Sigmoid colon (tissue), 3 donors: ENCODE measurements at regions not wholly inside any gene's neighbourhood (a gene's known extent, or its start where the extent isn't known, plus 50 kb on each side); places are given as distances from the start of the nearest gene placed in this dataset.
"Not testable (repeated sequence)": the region's sequence is repeated elsewhere in the genome, so short reads cannot be mapped to it uniquely, and the experiment has no call there.

ENCODE experiments used
- POLR2A ChIP-seq, 2 donors: fragments of 450-650 bp; IDR thresholded peaks; one replicate each; pipeline ENCODE4 v1.6.1; 2016; ENCODE audit warnings: antibody characterized with exemption in 2 of 2, mild to moderate bottlenecking in 2 of 2, moderate library complexity in 2 of 2
- TF ChIP-seq, protein P1 (sequence below), 4 experiments: fragments of 450-650 bp in 3 of 4; fragments of 200-600 bp in 1 of 4; IDR thresholded peaks; one replicate each; pipeline ENCODE4 v1.5.1; 2016 to 2019; ENCODE audit warnings: antibody characterized with exemption in 4 of 4, mild to moderate bottlenecking in 3 of 4, moderate library complexity in 2 of 4

GRCh38 chr5:1731855-1732237 lies 67.8 kb downstream of the MRPL36 start:
- TF ChIP-seq, protein P1, sequence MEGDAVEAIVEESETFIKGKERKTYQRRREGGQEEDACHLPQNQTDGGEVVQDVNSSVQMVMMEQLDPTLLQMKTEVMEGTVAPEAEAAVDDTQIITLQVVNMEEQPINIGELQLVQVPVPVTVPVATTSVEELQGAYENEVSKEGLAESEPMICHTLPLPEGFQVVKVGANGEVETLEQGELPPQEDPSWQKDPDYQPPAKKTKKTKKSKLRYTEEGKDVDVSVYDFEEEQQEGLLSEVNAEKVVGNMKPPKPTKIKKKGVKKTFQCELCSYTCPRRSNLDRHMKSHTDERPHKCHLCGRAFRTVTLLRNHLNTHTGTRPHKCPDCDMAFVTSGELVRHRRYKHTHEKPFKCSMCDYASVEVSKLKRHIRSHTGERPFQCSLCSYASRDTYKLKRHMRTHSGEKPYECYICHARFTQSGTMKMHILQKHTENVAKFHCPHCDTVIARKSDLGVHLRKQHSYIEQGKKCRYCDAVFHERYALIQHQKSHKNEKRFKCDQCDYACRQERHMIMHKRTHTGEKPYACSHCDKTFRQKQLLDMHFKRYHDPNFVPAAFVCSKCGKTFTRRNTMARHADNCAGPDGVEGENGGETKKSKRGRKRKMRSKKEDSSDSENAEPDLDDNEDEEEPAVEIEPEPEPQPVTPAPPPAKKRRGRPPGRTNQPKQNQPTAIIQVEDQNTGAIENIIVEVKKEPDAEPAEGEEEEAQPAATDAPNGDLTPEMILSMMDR (IDR thresholded peaks at IDR 0.05): not testable (repeated sequence)
- TF ChIP-seq POLR2A (IDR thresholded peaks at IDR 0.05): not testable (repeated sequence)
